H7 (cell line): ENCODE measurements at regions not wholly inside any gene's neighbourhood (a gene's known extent, or its start where the extent isn't known, plus 50 kb on each side); places are given as distances from the start of the nearest gene placed in this dataset.

Experiments
- DNase-seq: peaks from one replicate; pipeline ENCODE4 v3.0.0; 2012
- H3K27me3 ChIP-seq: 2 replicates; pipeline ENCODE4 v1.6.0; 2011; ENCODE audit warnings: mild to moderate bottlenecking, low read length; ENCODE audit not compliant: control insufficient read depth, insufficient read depth
- H3K36me3 ChIP-seq: replicated peaks from 2 replicates; pipeline ENCODE4 v1.5.1; 2011; ENCODE audit warnings: low read length; ENCODE audit not compliant: control insufficient read depth, insufficient read depth
- H3K4me3 ChIP-seq: 2 replicates; pipeline ENCODE4 v1.5.1; 2011; ENCODE audit warnings: low read depth, mild to moderate bottlenecking, control low read depth, low read length, moderate library complexity; ENCODE audit not compliant: insufficient read depth

- no peaks in the 10 kb centered on the region for H3K27me3 ChIP-seq
- DNase-seq: no peak
- no peak overlapping the region for H3K4me3 ChIP-seq
- no peaks in the 10 kb centered on the region for H3K36me3 ChIP-seq
These were observed 532.1 kb upstream of the JAG1 start for GRCh38 chr20:11205769-11206362.

- no peak overlapping the region for H3K4me3 ChIP-seq
- no peaks in the 10 kb centered on the region for H3K27me3 ChIP-seq
- no peaks in the 10 kb centered on the region for H3K36me3 ChIP-seq
- no peak for DNase-seq
These were observed 534.1 kb upstream of the JAG1 start for GRCh38 chr20:11207749-11208502.

GRCh38 chr20:11210611-11211010 is 536.8 kb upstream of the JAG1 start:
- Histone ChIP-seq H3K27me3 (no peaks in the 10 kb centered on the region), H3K36me3 (no peaks in the 10 kb centered on the region), H3K4me3 (no peak overlapping the region)
- DNase-seq: no peak

GRCh38 chr20:11212272-11212671 is 538.5 kb upstream of the JAG1 start:
- no peaks in the 10 kb centered on the region for H3K36me3 ChIP-seq
- no peaks in the 10 kb centered on the region for H3K27me3 ChIP-seq
- no peak for DNase-seq
- H3K4me3 ChIP-seq: no peak overlapping the region

- Histone ChIP-seq H3K4me3 (no peak overlapping the region), H3K36me3 (no peaks in the 10 kb centered on the region), H3K27me3 (no peaks in the 10 kb centered on the region)
- DNase-seq: no peak
These were observed 539.1 kb upstream of the JAG1 start for GRCh38 chr20:11212902-11213301.

GRCh38 chr20:11214256-11214840 is 540.5 kb upstream of the JAG1 start:
- DNase-seq: no peak
- no peak overlapping the region for H3K4me3 ChIP-seq
- no peaks in the 10 kb centered on the region for H3K27me3 ChIP-seq
- no peaks in the 10 kb centered on the region for H3K36me3 ChIP-seq

GRCh38 chr20:11216451-11217314 is 542.9 kb upstream of the JAG1 start:
- H3K36me3 ChIP-seq: no peaks in the 10 kb centered on the region
- no peak overlapping the region for H3K4me3 ChIP-seq
- H3K27me3 ChIP-seq: no peaks in the 10 kb centered on the region
- DNase-seq: no peak

- Histone ChIP-seq H3K4me3 (no peak overlapping the region), H3K27me3 (no peaks in the 10 kb centered on the region), H3K36me3 (no peaks in the 10 kb centered on the region)
- no peak for DNase-seq
These were observed 543.8 kb upstream of the JAG1 start for GRCh38 chr20:11217326-11218172.

- no peak for DNase-seq
- H3K27me3 ChIP-seq: no peaks in the 10 kb centered on the region
- no peak overlapping the region for H3K4me3 ChIP-seq
- H3K36me3 ChIP-seq: no peaks in the 10 kb centered on the region
These were observed 544.4 kb upstream of the JAG1 start for GRCh38 chr20:11218173-11218680.

GRCh38 chr20:11219192-11219591 is 545.4 kb upstream of the JAG1 start:
- DNase-seq: no peak
- Histone ChIP-seq H3K4me3 (no peak overlapping the region), H3K27me3 (no peaks in the 10 kb centered on the region), H3K36me3 (no peaks in the 10 kb centered on the region)

GRCh38 chr20:11221046-11221445 is 547.2 kb upstream of the JAG1 start:
- DNase-seq: no peak
- H3K4me3 ChIP-seq: no peak overlapping the region
- H3K36me3 ChIP-seq: no peaks in the 10 kb centered on the region
- H3K27me3 ChIP-seq: no peaks in the 10 kb centered on the region

GRCh38 chr20:11222243-11222642 is 548.4 kb upstream of the JAG1 start:
- Histone ChIP-seq H3K4me3 (no peak overlapping the region), H3K36me3 (no peaks in the 10 kb centered on the region), H3K27me3 (no peaks in the 10 kb centered on the region)
- DNase-seq: no peak

GRCh38 chr20:11227602-11228001 is 553.8 kb upstream of the JAG1 start:
- H3K4me3 ChIP-seq: no peak overlapping the region
- no peaks in the 10 kb centered on the region for H3K36me3 ChIP-seq
- H3K27me3 ChIP-seq: no peaks in the 10 kb centered on the region
- DNase-seq: no peak

GRCh38 chr20:11229772-11230171 is 556.0 kb upstream of the JAG1 start:
- H3K4me3 ChIP-seq: no peak overlapping the region
- no peak for DNase-seq
- no peaks in the 10 kb centered on the region for H3K27me3 ChIP-seq
- no peaks in the 10 kb centered on the region for H3K36me3 ChIP-seq
